ENCODE measurements at regions not wholly inside any gene's neighbourhood (a gene's known extent, or its start where the extent isn't known, plus 50 kb on each side); places are given as distances from the start of the nearest gene placed in this dataset.

DNA sequence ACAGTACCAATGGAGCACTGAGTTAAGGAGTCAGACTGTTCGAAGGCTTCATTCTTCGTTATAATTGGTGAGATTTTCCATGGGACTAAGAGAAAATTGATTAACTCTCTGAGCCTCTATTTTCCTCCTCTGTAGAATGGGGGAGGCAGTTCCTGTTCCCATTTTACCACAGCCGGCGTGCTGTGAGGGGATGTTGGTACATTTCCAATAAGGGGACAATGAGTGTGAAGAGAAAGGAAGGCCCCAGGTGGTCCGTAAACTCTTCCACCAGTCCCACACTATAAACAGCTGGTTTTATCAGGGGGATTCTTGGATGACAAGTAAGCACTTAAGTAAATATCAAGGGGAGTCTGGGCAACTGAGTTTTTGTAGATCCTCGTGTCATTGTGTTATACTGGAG lies 109.9 kb downstream of the DAD1 start:
- TF ChIP-seq POLR2AphosphoS5 (IDR thresholded peaks at IDR 0.05; ENCODE audit: low read depth, low read length) = no peak
- no peak for TF ChIP-seq TAF1 (IDR thresholded peaks at IDR 0.05; ENCODE audit: low read depth, low read length)
- TF ChIP-seq POLR2A (IDR thresholded peaks at IDR 0.05; ENCODE audit: low read depth, low read length) = no peak
- peak; percentile 16; the same call in 1 of the 2 replicates for TF ChIP-seq SPI1 (IDR thresholded peaks at IDR 0.05; ENCODE audit: low read depth, low read length)
- TF ChIP-seq POU2F2 (IDR thresholded peaks at IDR 0.05; ENCODE audit: low read depth, low read length) = no peak
- TF ChIP-seq PAX5 (IDR thresholded peaks at IDR 0.05; ENCODE audit: insufficient read depth, low read length, severe bottlenecking) = no peak
